ENCODE measurements at regions not wholly inside any gene's neighbourhood (a gene's known extent, or its start where the extent isn't known, plus 50 kb on each side); places are given as distances from the start of the nearest gene placed in this dataset.

DNA sequence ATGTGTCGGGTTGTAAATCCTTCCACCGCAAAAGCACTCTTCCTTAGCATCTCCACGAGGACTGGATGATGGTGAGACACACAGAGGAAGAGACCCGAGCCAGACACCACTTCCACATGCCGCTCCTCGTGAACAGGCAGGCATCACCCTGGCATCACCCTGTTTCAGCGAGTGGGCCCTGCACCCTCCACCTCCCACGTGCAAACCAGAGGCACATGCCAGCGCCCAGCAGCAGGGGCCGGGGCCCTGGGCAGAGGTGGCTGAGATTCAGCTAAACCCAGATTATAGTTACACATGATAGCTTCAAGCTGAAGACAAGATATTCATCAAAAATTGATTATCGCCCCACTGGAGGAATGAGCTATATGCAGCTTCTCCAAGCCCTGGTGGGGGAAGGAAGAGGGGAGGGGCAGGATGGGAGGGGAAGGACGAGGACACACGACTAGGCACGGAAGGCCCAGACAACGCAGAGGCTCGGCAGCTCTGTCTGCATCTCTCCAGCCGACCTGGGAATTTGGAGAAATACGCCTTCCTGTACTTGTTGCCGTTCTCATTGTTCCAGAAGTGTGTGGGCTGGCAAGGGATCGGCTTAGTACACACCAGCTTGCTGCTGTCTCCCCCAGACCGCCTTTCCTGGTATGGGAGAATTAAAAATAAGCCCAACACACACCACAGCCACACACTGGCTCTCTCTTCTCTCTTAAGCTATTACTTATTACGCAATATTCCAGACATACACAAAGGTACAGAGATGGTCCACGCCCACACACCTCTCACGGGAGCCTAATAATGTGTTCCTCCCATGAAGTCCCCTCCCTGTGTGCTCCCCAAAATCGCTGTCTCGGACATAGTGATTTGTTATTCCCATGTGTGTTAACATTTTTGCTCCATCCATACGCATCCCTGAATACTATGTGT, 50.4 kb upstream of the ZNF354A start:
- Histone ChIP-seq H3K27ac (ENCODE audit: low read depth, low read length) (no peak overlapping the region), H3K4me3 (ENCODE audit: extremely low read depth in 1 of 4, insufficient read depth in 2 of 4, low read depth in 3 of 4, low read length in 4 of 4) (no peak overlapping the region), H4K91ac (replicated peaks; ENCODE audit: insufficient read length, low read length) (no peak overlapping the region), H3K23ac (ENCODE audit: insufficient read length) (no peak overlapping the region), H3K18ac (ENCODE audit: extremely low read depth, low read length) (no peak overlapping the region), H3K23me2 (ENCODE audit: low read depth, low read length) (no peaks in the 10 kb centered on the region), H3K27me3 (replicated peaks in 1 of 4; ENCODE audit: control insufficient read depth in 3 of 4, extremely low read depth in 1 of 4, insufficient read depth in 3 of 4, low read length in 3 of 4) (no peaks in the 10 kb centered on the region), H3K36me3 (ENCODE audit: control insufficient read depth in 2 of 4, insufficient read depth in 4 of 4, low read length in 3 of 4) (no peaks in the 10 kb centered on the region), H3K4ac (replicated peaks; ENCODE audit: insufficient read length, low read depth, low read length) (no peak overlapping the region), H2BK12ac (ENCODE audit: low read depth, low read length) (no peak overlapping the region), H2AFZ (ENCODE audit: low read length) (no peak overlapping the region), H4K5ac (ENCODE audit: insufficient read length, low read depth, low read length) (no peak overlapping the region), H3K4me2 (ENCODE audit: insufficient read depth in 1 of 2, low read depth in 2 of 2, low read length in 2 of 2) (no peak overlapping the region), H4K8ac (ENCODE audit: extremely low read depth, insufficient read depth, low read length) (no peak overlapping the region), H2BK20ac (ENCODE audit: low read length) (no peak overlapping the region), H2BK15ac (ENCODE audit: low read length) (no peak overlapping the region), H2BK120ac (replicated peaks; ENCODE audit: low read depth, low read length) (no peak overlapping the region), H3K79me2 (ENCODE audit: control insufficient read depth in 1 of 2, insufficient read depth in 2 of 2, low read length in 2 of 2) (no peaks in the 10 kb centered on the region), H3K56ac (replicated peaks; ENCODE audit: insufficient read length, low read depth, low read length) (no peak overlapping the region), H3K9me3 (ENCODE audit: insufficient read depth in 2 of 2, low read depth in 1 of 2, low read length in 1 of 2) (peaks cover 31 to 56% of the 10 kb centered on the region in 2 experiments; a peak in 3 of 4 replicates), H3K9ac (replicated peaks in 1 of 4; ENCODE audit: extremely low read depth in 1 of 4, low read depth in 3 of 4, low read length in 3 of 4) (no peak overlapping the region), H3K4me1 (replicated peaks in 1 of 4; ENCODE audit: control insufficient read depth in 3 of 4, insufficient read depth in 4 of 4, low read length in 3 of 4) (no peaks in the 10 kb centered on the region), H3K79me1 (ENCODE audit: low read depth, low read length) (no peaks in the 10 kb centered on the region), H4K20me1 (replicated peaks in 1 of 2; ENCODE audit: control insufficient read depth in 1 of 2, insufficient read depth in 2 of 2, low read length in 2 of 2) (peaks cover 0 to 2% of the 10 kb centered on the region in 2 experiments), H2AK5ac (ENCODE audit: low read depth, low read length) (no peak overlapping the region), H3K14ac (ENCODE audit: insufficient read length) (no peak overlapping the region), H2BK5ac (ENCODE audit: low read depth, low read length) (no peak overlapping the region)
- POLR2A ChIA-PET (ENCODE audit: partially characterized antibody), result no interaction called here
- CTCF ChIA-PET (ENCODE audit: partially characterized antibody), result no interaction called here
- 81% methylated on average over 22 of the region's 27 CpGs; no CpG with 5 or more reads in 1 of the 2 experiments for WGBS, 2 experiments (ENCODE audit: extremely low coverage in 1 of 2, insufficient coverage in 1 of 2, insufficient read length in 1 of 2, insufficient replicate concordance in 2 of 2, low coverage in 1 of 2, low lambda C conversion rate in 2 of 2, missing lambda C conversion rate in 1 of 2)
- FAIRE-seq (no peak), DNase-seq (ENCODE audit: low read depth in 1 of 2, low spot score in 2 of 2) (no peak)
- TF ChIP-seq NRF1 (IDR thresholded peaks at IDR 0.05; ENCODE audit: low read depth, low read length) (no peak), CEBPB (IDR thresholded peaks at IDR 0.05; ENCODE audit: low read depth, low read length) (peak; percentile 22; the same call in 1 of the 2 replicates)

Measured in H1 (cell line).